ENCODE measurements at regions not wholly inside any gene's neighbourhood (a gene's known extent, or its start where the extent isn't known, plus 50 kb on each side); places are given as distances from the start of the nearest gene placed in this dataset.

- TF ChIP-seq CTCF (conservative IDR thresholded peaks at IDR 0.05) = no peak
- Histone ChIP-seq H2BK12ac (ENCODE audit: insufficient read length, low read depth, low read length) (no peak overlapping the region), H3K56ac (ENCODE audit: insufficient read length, low read depth, low read length) (no peak overlapping the region), H2BK120ac (ENCODE audit: low read depth, low read length, poor library complexity, severe bottlenecking) (no peak overlapping the region), H2BK5ac (ENCODE audit: insufficient read length, low read length) (no peak overlapping the region), H3K79me1 (ENCODE audit: insufficient read depth, low read depth, low read length, poor library complexity, severe bottlenecking) (no peaks in the 10 kb centered on the region), H3K9ac (ENCODE audit: extremely low read depth, insufficient read length, low read length) (no peak overlapping the region), H2AFZ (ENCODE audit: low read length) (no peak overlapping the region), H2AK5ac (ENCODE audit: insufficient read length, low read length) (no peak overlapping the region), H4K91ac (ENCODE audit: insufficient read length, low read depth, low read length) (no peak overlapping the region), H3K4me2 (ENCODE audit: insufficient read depth, insufficient read length, low read length) (no peak overlapping the region), H3K18ac (ENCODE audit: insufficient read length, low read depth, low read length) (no peak overlapping the region), H3K27me3 (ENCODE audit: insufficient read depth, low read length) (no peaks in the 10 kb centered on the region), H3K23me2 (ENCODE audit: insufficient read length, low read depth, low read length, poor library complexity, severe bottlenecking) (no peaks in the 10 kb centered on the region), H3K4me1 (ENCODE audit: insufficient read depth, low read length) (no peaks in the 10 kb centered on the region), H3K14ac (ENCODE audit: insufficient read depth, low read length) (0 out of 2 replicates have a peak overlapping the region, but pooled peaks have one; percentile 17), H3K9me3 (ENCODE audit: control insufficient read depth, low read depth, low read length) (no peaks in the 10 kb centered on the region), H4K5ac (ENCODE audit: insufficient read length, low read depth, low read length) (no peak overlapping the region), H2BK15ac (ENCODE audit: low read depth, low read length) (no peak overlapping the region), H3T11ph (ENCODE audit: low read length) (no peak overlapping the region), H4K20me1 (ENCODE audit: control insufficient read depth, insufficient read depth, insufficient read length) (no peaks in the 10 kb centered on the region), H2BK20ac (ENCODE audit: low read depth, low read length, poor library complexity, severe bottlenecking) (no peak overlapping the region), H3K27ac (ENCODE audit: insufficient read length, low read depth, low read length) (no peak overlapping the region), H3K23ac (ENCODE audit: insufficient read length, low read depth, low read length) (no peak overlapping the region), H3K79me2 (ENCODE audit: insufficient read depth, low read length) (no peaks in the 10 kb centered on the region), H4K8ac (replicated peaks; ENCODE audit: insufficient read length, low read depth, low read length) (no peak overlapping the region), H3K4ac (ENCODE audit: low read depth, low read length) (no peak overlapping the region)
- H3K4me1 Mint-ChIP-seq = no peaks in the 10 kb centered on the region
- H3K9me3 Mint-ChIP-seq = peaks cover 0 to 5% of the 10 kb centered on the region in 2 experiments; a peak in 2 of 5 replicates
- no CpG with 5 or more reads among the region's 3 CpGs for WGBS (ENCODE audit: extremely low coverage, insufficient read length, low lambda C conversion rate)
- no peak overlapping the region for H3K4me3 Mint-ChIP-seq
- no peak for DNase-seq
- peak overlapping the region in 1 of 3 experiments; percentile 34; a peak in 1 of 7 replicates for H3K27ac Mint-ChIP-seq
- H3K36me3 Mint-ChIP-seq (ENCODE audit: insufficient read depth in 1 of 3, low read depth in 3 of 3) = no peaks in the 10 kb centered on the region; a peak in 1 of 7 replicates
- H3K27me3 Mint-ChIP-seq (ENCODE audit: low read depth) = no peaks in the 10 kb centered on the region
Measured at GRCh38 chr6:119942078-119942752, 592.7 kb upstream of the MAN1A1 start.

Measured in H9 (cell line).